ENCODE measurements at regions not wholly inside any gene's neighbourhood (a gene's known extent, or its start where the extent isn't known, plus 50 kb on each side); places are given as distances from the start of the nearest gene placed in this dataset.
"Not testable (repeated sequence)": the region's sequence is repeated elsewhere in the genome, so short reads cannot be mapped to it uniquely, and the experiment has no call there.

- not testable (repeated sequence) for H3K9me3 ChIP-seq (ENCODE audit: low read length); H3K36me3 ChIP-seq (ENCODE audit: insufficient read depth, low read length); H3K4me3 ChIP-seq (ENCODE audit: low read depth in 1 of 2, low read length in 2 of 2)
Observed at GRCh38 chr2:91422102-91422501, 2730.6 kb downstream of the RPIA start.

GRCh38 chr2:91427148-91427547, 2735.7 kb downstream of the RPIA start:
- H3K9me3 ChIP-seq (ENCODE audit: low read length); H3K9ac ChIP-seq (ENCODE audit: low read length); H3K4me3 ChIP-seq (ENCODE audit: low read depth in 1 of 2, low read length in 2 of 2); H3K36me3 ChIP-seq (ENCODE audit: insufficient read depth, low read length); H3K27me3 ChIP-seq (ENCODE audit: control insufficient read depth in 1 of 2, insufficient read depth in 2 of 2, low read length in 2 of 2); H3K27ac ChIP-seq (ENCODE audit: low read depth, low read length); H3K4me1 ChIP-seq (ENCODE audit: insufficient read depth, low read length): not testable (repeated sequence)

More at GRCh38 chr2:91422102-91422501, 2730.6 kb downstream of the RPIA start:
- not testable (repeated sequence) for H3K27ac ChIP-seq (ENCODE audit: low read depth, low read length); H3K9ac ChIP-seq (ENCODE audit: low read length); H3K4me1 ChIP-seq (ENCODE audit: insufficient read depth, low read length); H3K27me3 ChIP-seq (ENCODE audit: control insufficient read depth in 1 of 2, insufficient read depth in 2 of 2, low read length in 2 of 2)

GRCh38 chr2:91441932-91442245, 2750.4 kb downstream of the RPIA start:
- H3K27ac ChIP-seq (ENCODE audit: low read depth, low read length); H3K36me3 ChIP-seq (ENCODE audit: insufficient read depth, low read length); H3K4me1 ChIP-seq (ENCODE audit: insufficient read depth, low read length); H3K9me3 ChIP-seq (ENCODE audit: low read length); H3K9ac ChIP-seq (ENCODE audit: low read length): not testable (repeated sequence)
- peaks cover 0 to 16% of the 10 kb centered on the region in 2 donors for H3K27me3 ChIP-seq (ENCODE audit: control insufficient read depth in 1 of 2, insufficient read depth in 2 of 2, low read length in 2 of 2)
- peak overlapping the region in 1 of 2 donors; percentile 48 for H3K4me3 ChIP-seq (ENCODE audit: low read depth in 1 of 2, low read length in 2 of 2)

- Histone ChIP-seq H3K4me3 (ENCODE audit: low read depth in 1 of 2, low read length in 2 of 2) (peak overlapping the region in 1 of 2 donors; percentile 48), H3K27me3 (ENCODE audit: control insufficient read depth in 1 of 2, insufficient read depth in 2 of 2, low read length in 2 of 2) (peaks cover 0 to 16% of the 10 kb centered on the region in 2 donors), H3K9me3 (ENCODE audit: low read length) (no peaks in the 10 kb centered on the region), H3K4me1 (ENCODE audit: insufficient read depth, low read length) (no peaks in the 10 kb centered on the region), H3K9ac (ENCODE audit: low read length) (no peak overlapping the region), H3K36me3 (ENCODE audit: insufficient read depth, low read length) (no peaks in the 10 kb centered on the region), H3K27ac (ENCODE audit: low read depth, low read length) (no peak overlapping the region)
Observed at GRCh38 chr2:91442246-91442905, 2750.9 kb downstream of the RPIA start.

GRCh38 chr2:91442906-91443729, 2751.6 kb downstream of the RPIA start:
- not testable (repeated sequence) for H3K27ac ChIP-seq (ENCODE audit: low read depth, low read length); H3K4me1 ChIP-seq (ENCODE audit: insufficient read depth, low read length); H3K36me3 ChIP-seq (ENCODE audit: insufficient read depth, low read length); H3K9me3 ChIP-seq (ENCODE audit: low read length); H3K9ac ChIP-seq (ENCODE audit: low read length)
- H3K4me3 ChIP-seq (ENCODE audit: low read depth in 1 of 2, low read length in 2 of 2), result peak overlapping the region in 1 of 2 donors; percentile 48
- H3K27me3 ChIP-seq (ENCODE audit: control insufficient read depth in 1 of 2, insufficient read depth in 2 of 2, low read length in 2 of 2), result peaks cover 0 to 16% of the 10 kb centered on the region in 2 donors

- peaks cover 0 to 16% of the 10 kb centered on the region in 2 donors for H3K27me3 ChIP-seq (ENCODE audit: control insufficient read depth in 1 of 2, insufficient read depth in 2 of 2, low read length in 2 of 2)
- not testable (repeated sequence) for H3K4me3 ChIP-seq (ENCODE audit: low read depth in 1 of 2, low read length in 2 of 2); H3K27ac ChIP-seq (ENCODE audit: low read depth, low read length); H3K9ac ChIP-seq (ENCODE audit: low read length); H3K9me3 ChIP-seq (ENCODE audit: low read length); H3K36me3 ChIP-seq (ENCODE audit: insufficient read depth, low read length); H3K4me1 ChIP-seq (ENCODE audit: insufficient read depth, low read length)
Observed at GRCh38 chr2:91443730-91444115, 2752.2 kb downstream of the RPIA start.

GRCh38 chr2:91445705-91446104, 2754.2 kb downstream of the RPIA start:
- not testable (repeated sequence) for H3K4me3 ChIP-seq (ENCODE audit: low read depth in 1 of 2, low read length in 2 of 2); H3K9me3 ChIP-seq (ENCODE audit: low read length); H3K36me3 ChIP-seq (ENCODE audit: insufficient read depth, low read length); H3K27ac ChIP-seq (ENCODE audit: low read depth, low read length); H3K9ac ChIP-seq (ENCODE audit: low read length); H3K4me1 ChIP-seq (ENCODE audit: insufficient read depth, low read length)
- H3K27me3 ChIP-seq (ENCODE audit: control insufficient read depth in 1 of 2, insufficient read depth in 2 of 2, low read length in 2 of 2), result peaks cover 0 to 16% of the 10 kb centered on the region in 2 donors

GRCh38 chr2:91446489-91446888, 2755.0 kb downstream of the RPIA start:
- peaks cover 0 to 16% of the 10 kb centered on the region in 2 donors for H3K27me3 ChIP-seq (ENCODE audit: control insufficient read depth in 1 of 2, insufficient read depth in 2 of 2, low read length in 2 of 2)
- H3K9ac ChIP-seq (ENCODE audit: low read length); H3K4me1 ChIP-seq (ENCODE audit: insufficient read depth, low read length); H3K9me3 ChIP-seq (ENCODE audit: low read length); H3K36me3 ChIP-seq (ENCODE audit: insufficient read depth, low read length); H3K27ac ChIP-seq (ENCODE audit: low read depth, low read length); H3K4me3 ChIP-seq (ENCODE audit: low read depth in 1 of 2, low read length in 2 of 2): not testable (repeated sequence)

- not testable (repeated sequence) for H3K36me3 ChIP-seq (ENCODE audit: insufficient read depth, low read length); H3K9ac ChIP-seq (ENCODE audit: low read length); H3K4me1 ChIP-seq (ENCODE audit: insufficient read depth, low read length); H3K9me3 ChIP-seq (ENCODE audit: low read length); H3K27ac ChIP-seq (ENCODE audit: low read depth, low read length); H3K4me3 ChIP-seq (ENCODE audit: low read depth in 1 of 2, low read length in 2 of 2)
- H3K27me3 ChIP-seq (ENCODE audit: control insufficient read depth in 1 of 2, insufficient read depth in 2 of 2, low read length in 2 of 2), result peaks cover 0 to 13% of the 10 kb centered on the region in 2 donors
Observed at GRCh38 chr2:91446915-91447314, 2755.4 kb downstream of the RPIA start.

GRCh38 chr2:91447508-91447907, 2756.0 kb downstream of the RPIA start:
- not testable (repeated sequence) for H3K9ac ChIP-seq (ENCODE audit: low read length); H3K9me3 ChIP-seq (ENCODE audit: low read length); H3K4me1 ChIP-seq (ENCODE audit: insufficient read depth, low read length); H3K27me3 ChIP-seq (ENCODE audit: control insufficient read depth in 1 of 2, insufficient read depth in 2 of 2, low read length in 2 of 2); H3K4me3 ChIP-seq (ENCODE audit: low read depth in 1 of 2, low read length in 2 of 2); H3K36me3 ChIP-seq (ENCODE audit: insufficient read depth, low read length); H3K27ac ChIP-seq (ENCODE audit: low read depth, low read length)

- not testable (repeated sequence) for H3K27ac ChIP-seq (ENCODE audit: low read depth, low read length); H3K9ac ChIP-seq (ENCODE audit: low read length); H3K9me3 ChIP-seq (ENCODE audit: low read length); H3K36me3 ChIP-seq (ENCODE audit: insufficient read depth, low read length); H3K4me3 ChIP-seq (ENCODE audit: low read depth in 1 of 2, low read length in 2 of 2); H3K27me3 ChIP-seq (ENCODE audit: control insufficient read depth in 1 of 2, insufficient read depth in 2 of 2, low read length in 2 of 2); H3K4me1 ChIP-seq (ENCODE audit: insufficient read depth, low read length)
Observed at GRCh38 chr2:91462292-91462691, 2770.8 kb downstream of the RPIA start.

- not testable (repeated sequence) for H3K4me3 ChIP-seq (ENCODE audit: low read depth in 1 of 2, low read length in 2 of 2); H3K4me1 ChIP-seq (ENCODE audit: insufficient read depth, low read length); H3K36me3 ChIP-seq (ENCODE audit: insufficient read depth, low read length); H3K9me3 ChIP-seq (ENCODE audit: low read length); H3K27ac ChIP-seq (ENCODE audit: low read depth, low read length); H3K27me3 ChIP-seq (ENCODE audit: control insufficient read depth in 1 of 2, insufficient read depth in 2 of 2, low read length in 2 of 2); H3K9ac ChIP-seq (ENCODE audit: low read length)
Observed at GRCh38 chr2:91463007-91463406, 2771.5 kb downstream of the RPIA start.

All from muscle layer of colon (tissue), 2 donors.